GM18909 (cell line): ENCODE measurements at regions not wholly inside any gene's neighbourhood (a gene's known extent, or its start where the extent isn't known, plus 50 kb on each side); places are given as distances from the start of the nearest gene placed in this dataset.

Source experiments
- ATAC-seq: cut with Tn5 transposase; IDR thresholded peaks from one replicate; pipeline ENCODE4 v1.9.1; 2021; ENCODE audit warnings: mild to moderate bottlenecking; ENCODE audit not compliant: unreplicated experiment, poor library complexity

GRCh38 chrX:23524467-23524866, 142.8 kb upstream of the PRDX4 start:
- ATAC-seq: no peak

DNA sequence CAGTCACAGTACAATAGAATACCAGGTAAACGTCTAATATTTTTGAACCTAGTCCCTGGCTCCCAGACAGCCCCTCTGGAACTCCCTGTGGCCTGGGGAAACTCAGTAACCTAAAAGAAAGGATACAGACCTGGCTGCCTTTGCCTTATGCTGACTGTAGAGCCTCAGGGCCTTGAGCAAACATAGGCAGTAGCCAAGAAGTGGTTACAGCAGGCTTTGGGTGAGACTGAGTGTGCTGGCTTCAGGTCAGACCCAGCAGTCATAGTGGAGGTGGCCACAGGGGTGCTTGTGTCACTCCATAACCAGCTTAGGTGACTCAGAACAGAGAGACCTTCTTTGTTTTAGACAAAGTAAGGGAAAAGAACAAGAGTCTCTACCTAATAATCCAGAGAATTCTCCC, 141.8 kb upstream of the PRDX4 start:
- no peak for ATAC-seq

DNA sequence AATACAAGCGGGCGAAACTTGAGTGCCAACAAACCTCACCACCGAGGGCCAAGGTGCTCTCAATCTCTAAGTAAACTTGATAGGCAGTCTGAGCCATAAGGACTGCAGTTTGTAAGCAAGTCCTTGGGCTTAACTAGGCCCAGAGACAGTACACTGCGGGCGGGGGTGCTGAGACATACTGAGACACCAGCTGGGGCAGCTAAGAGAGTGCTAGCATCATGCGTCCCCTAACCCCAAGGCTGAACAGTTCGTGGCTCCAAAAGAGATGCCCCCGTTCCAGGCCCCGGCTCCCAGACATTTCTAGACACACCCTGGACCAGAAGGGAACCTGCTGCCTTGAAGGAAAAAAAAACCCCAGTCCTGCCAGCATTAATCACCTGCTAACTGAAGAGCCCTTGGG, 126.8 kb upstream of the PRDX4 start:
- ATAC-seq: no peak

DNA sequence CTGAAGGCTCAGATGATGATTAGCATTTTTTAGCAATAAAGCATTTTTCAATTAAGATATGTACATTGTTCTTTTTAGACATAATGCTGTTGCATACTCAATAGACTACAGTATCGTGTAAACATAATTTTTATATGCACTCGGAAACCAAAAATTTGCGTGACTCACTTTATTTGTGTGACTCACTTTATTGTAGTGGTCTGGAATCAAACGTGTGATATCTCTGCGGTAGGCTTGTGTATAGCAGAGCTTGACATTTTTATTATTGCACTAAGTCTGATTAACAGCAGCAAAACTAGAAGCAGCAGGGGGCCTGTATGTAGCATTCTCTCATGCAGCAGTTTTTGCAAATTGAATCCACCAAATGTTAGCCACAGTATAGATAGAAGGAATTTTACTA, 119.1 kb upstream of the PRDX4 start:
- no peak for ATAC-seq

GRCh38 chrX:23552303-23552702, 115.0 kb upstream of the PRDX4 start:
- no peak for ATAC-seq

GRCh38 chrX:23554304-23554703, 113.0 kb upstream of the PRDX4 start:
- ATAC-seq: no peak

DNA sequence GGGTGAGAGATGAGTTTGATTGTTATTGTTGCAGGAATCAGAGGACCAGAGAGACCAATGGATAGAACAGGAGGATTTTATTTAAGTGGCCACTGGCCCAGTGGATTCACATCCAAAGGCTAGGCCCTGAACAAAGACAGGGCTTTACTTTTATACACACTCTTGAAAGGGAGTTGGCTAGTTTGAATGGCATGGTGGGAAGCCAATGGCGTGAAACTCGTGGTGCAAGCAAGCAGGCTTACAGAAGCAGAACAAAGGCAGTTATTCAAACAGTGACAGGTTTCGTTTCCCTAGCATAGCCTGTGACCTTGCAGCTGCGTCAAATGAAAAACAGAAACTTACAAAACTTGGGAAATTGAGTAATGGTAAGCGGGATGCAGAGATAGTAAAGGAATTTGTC, 110.2 kb upstream of the PRDX4 start:
- no peak for ATAC-seq

DNA sequence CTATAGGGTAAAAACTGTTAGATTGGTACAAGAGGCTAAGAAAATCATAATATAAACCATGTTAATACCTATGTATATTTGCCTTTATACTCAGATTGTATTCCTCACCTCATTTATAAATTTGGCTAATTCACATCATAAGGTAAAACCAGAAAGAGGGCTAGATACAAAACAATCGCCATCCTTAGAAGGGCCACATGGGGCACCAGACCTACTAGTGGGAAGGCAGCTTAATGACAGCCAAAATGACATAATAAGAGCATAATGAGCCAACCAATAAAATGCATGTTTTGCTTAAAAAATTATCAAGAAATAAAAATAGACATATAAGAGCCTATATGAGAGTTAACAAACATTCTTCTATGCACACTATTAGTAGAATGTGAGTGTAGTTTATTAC, 107.3 kb upstream of the PRDX4 start:
- no peak for ATAC-seq

DNA sequence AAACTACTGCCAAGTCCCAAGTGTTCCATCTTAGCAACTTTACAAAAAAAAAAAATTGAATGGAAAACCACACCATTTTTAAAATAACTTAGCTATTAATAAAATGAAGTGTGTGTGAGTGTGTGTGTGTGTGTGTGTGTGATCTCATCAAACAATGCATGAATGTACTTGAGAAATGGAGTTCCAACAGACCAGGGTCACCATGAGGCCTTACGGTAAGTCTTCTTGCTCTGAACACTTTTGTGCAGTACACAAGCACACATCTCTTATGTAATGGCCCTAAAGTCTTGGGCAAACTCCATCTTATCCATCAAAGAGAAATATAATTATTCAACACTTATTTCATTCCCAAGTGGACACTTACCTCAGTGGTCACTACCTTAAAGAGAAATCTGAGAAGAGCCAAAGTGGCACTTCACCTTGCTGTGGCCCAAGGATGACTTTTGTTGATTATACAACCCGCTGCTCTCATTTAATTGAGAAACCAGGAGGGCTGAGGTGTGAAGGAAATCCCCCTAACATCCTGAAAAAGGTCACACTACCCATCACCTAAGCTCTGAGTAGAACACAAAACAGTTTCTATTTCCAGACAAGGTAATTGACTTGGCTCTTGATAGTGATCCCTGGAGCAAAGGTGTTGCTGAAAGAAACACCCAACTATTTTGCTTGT, 96.5 kb upstream of the PRDX4 start:
- ATAC-seq: no peak

DNA sequence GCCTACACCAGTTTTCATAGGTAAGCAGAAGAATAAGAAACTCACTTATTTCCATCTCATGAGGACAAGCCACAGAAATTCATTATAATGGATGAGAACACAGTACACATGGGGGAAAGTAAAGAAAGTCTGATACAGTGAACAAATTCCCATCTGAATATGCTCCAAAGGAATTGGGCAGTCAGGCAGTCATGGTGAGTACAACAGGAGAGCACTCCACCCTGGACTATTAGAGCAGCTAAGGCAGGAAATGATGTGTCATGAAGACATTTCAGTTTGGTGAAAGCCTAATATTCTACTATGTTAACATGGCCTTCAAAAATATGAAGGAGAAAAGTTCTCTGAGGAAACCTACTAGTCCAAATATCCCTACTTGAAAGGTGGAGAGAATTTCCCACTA, 92.0 kb upstream of the PRDX4 start:
- ATAC-seq: no peak

DNA sequence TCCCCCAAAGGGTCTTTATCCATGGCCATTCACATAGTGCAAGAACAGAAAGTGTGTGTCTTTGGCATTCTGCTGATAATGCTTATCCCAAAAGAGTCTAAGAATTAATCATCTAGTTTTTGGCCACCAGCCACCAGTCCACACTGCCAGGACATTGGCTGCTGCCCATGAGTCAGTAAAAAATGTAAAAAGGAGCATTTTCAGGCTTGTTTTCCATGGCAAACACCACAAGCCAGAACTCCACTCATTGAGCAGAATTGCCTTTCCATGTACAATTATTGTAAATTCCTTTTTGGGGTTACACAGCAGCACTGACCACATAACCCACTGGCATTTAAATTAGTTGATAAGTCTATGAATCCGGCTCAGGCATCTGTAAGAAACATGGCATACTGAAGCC, 89.2 kb upstream of the PRDX4 start:
- ATAC-seq: no peak

DNA sequence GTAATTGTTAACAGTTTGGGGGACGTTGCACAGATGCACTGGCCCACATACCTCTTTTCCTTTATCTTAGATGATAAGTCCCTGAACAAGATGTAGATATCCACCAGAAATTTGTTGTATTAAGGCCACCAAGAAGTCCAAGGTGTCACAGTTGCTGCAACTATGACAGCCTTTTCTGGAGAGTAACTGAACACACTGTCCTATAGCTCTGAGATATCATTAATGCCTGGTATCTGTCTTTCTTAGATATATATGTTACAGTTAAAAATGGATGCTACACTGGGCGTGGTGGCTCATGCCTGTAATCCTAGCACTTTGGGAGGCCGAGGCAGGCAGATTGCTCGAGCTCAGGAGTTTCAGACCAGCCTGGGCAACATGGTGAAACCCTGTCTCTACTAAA, 77.8 kb upstream of the PRDX4 start:
- no peak for ATAC-seq

DNA sequence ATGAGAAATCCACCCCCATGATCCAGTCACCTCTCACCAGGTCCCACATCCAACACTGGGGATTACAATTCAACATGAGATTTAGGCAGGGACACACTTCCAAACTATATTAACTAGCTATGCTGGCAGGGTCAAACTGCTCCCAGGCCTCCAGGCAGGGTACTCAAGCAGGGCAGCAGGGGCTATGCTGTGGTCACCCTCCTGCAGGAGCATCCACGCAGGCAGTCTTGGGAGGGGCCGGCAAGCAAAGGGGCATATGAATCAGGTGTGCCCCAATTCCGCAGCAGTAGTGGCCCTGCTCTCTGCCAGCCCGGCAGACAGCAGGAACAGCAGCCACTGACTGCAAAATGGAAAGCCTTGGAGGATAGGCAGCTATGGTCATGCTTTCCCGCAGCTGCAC, 74.6 kb upstream of the PRDX4 start:
- ATAC-seq: no peak

- ATAC-seq: no peak
Measured at GRCh38 chrX:23598575-23598974, 68.7 kb upstream of the PRDX4 start.

DNA sequence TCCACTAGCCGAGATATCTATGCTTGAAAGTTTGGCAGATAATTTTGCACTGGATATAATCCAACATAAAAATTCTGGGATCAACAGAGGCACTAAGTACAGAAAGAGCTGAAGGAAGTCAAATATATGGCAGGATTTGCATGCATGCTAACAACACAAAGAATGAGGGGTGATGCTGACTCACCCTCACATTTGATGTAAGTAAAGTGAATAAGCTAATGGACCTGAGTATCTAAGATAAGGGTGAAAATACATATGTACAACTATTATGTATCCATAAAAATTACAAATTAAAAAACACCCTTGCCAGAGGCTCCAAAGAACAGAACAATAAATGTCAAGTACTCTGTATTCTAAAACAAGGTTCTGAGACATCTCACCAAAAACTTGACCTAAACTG, 63.8 kb upstream of the PRDX4 start:
- no peak for ATAC-seq

GRCh38 chrX:23610495-23610894, 56.8 kb upstream of the PRDX4 start:
- ATAC-seq: no peak

GRCh38 chrX:23612846-23613245, 54.4 kb upstream of the PRDX4 start:
- ATAC-seq: no peak

DNA sequence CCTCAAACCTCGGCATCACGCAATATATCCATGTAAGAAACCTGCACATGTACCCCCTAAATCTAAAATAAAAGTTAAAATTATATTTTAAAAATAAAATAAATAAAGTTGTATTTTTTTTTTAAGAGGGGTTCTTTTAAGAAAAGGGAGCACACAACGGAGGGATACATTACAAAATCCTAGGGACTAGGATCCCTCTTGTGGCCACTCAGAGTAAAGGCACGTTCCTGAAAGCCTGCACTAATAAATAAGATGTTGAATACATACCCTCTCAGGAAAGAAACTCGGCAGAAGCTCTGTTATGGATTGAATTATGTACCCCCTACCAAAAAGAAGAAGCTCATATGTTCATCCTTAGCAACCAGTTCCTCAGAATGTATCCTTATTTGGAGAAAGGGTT, 50.9 kb upstream of the PRDX4 start:
- ATAC-seq: peak; percentile 88
